CD1c-positive myeloid dendritic cell (primary cell): ENCODE measurements at regions not wholly inside any gene's neighbourhood (a gene's known extent, or its start where the extent isn't known, plus 50 kb on each side); places are given as distances from the start of the nearest gene placed in this dataset.
"Not testable (repeated sequence)": the region's sequence is repeated elsewhere in the genome, so short reads cannot be mapped to it uniquely, and the experiment has no call there.

ENCODE experiments used
- DNase-seq: peaks from one replicate; pipeline ENCODE4 v3.0.0-alpha.2; 2016; ENCODE audit errors: extremely low spot score

DNA sequence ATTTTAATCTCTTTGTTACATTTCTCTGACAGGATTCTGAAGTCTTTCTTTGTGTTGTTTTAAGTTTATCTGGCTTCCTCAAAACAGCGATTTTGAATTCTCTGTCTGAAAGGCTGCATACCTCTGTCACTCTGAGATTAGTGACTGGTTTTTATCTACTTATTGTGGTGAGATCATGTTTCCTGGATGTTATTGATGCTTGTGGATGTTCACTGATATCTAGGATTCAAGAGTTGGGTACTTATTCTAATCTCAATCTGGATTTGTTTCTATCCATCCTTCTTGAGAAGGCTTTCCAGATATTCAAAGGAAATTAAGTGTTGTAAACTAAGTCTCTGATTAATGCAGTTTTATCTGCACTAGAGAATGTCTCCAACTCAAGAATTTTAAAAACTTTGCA, 1076.1 kb upstream of the ADGRB3 start:
- no peak for DNase-seq

DNA sequence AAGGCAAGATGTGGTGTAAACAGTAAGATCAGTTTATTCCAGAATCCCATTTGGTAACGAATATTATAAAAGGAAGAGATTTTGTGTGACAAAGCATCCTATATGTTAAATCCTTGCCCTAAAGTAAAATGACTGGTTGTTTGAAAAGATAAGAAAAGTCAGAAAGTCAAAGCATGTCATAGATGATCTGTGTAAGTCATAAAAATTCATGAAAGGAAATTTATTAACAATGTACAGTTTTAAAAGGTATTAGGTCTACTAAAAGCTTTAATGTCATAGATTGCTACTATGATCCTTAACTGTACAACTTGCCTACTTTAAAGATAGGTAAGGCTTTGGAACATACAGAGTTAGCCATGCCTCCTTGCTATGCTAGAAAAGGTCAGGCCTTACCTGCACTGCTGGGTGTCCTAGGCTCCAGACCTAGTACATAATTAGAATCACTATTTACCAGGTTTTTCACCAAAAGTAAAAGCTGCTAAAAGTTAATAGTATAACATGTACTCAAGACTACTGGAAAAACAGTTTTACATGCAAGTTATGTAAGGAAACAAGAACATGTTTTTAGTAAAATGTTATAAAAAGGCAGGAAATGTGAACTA, 1090.1 kb upstream of the ADGRB3 start:
- no peak for DNase-seq

DNA sequence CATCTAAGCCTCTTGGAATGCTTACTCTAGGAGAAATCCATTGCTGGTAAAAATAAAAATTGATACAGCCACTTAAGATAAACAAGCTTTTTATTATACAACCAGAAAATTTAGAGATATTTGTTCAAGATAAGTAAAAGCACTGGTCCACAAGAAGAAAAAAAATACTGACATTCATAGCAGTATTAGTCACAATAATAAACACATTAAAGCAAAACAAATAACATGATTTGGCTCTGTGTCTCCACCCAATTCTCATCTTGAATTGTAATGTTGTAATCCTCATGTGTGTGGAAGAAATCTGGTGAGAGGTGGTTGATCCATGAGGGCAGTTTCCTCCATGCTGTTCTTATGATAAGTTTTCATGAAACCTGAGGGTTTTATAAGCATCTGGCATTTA, 1093.5 kb upstream of the ADGRB3 start:
- DNase-seq, result no peak

DNA sequence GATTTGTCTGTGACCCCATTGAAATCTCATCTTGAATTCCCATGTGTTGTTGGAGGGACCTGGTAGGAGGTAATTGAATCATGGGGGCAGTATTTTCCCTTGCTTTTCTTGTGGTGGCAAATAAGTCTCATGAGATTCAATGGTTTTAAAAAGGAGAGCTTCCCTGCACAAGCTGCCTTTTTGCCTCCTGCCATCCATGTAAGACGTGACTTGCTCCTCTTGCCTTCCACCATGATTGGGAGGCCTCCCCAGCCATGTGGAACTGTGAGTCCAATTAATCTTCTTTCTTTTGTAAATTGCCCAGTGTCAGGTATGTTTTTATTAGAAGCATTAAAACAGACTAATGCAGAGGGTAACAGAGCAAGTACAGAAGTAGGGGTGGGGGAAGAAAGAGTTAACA, 1097.0 kb upstream of the ADGRB3 start:
- no peak for DNase-seq

DNA sequence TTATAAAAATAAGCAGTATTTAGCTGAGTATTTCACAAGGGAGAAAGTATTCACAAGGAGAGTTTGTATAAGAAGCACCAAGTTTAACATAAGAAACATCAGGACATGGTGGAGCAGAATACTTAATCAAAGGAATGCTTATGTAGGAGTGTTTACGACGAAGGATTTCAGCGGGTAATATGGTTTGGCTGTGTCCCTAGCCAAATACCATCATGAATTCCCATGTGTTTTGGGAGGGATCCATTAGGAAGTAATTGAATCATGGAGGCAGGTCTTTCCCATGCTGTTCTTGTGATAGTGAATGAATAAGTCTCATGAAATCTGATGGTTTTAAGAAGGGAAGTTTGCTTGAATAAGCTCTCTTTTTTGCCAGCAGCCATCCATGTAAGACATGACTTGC, 1099.1 kb upstream of the ADGRB3 start:
- DNase-seq, result no peak

DNA sequence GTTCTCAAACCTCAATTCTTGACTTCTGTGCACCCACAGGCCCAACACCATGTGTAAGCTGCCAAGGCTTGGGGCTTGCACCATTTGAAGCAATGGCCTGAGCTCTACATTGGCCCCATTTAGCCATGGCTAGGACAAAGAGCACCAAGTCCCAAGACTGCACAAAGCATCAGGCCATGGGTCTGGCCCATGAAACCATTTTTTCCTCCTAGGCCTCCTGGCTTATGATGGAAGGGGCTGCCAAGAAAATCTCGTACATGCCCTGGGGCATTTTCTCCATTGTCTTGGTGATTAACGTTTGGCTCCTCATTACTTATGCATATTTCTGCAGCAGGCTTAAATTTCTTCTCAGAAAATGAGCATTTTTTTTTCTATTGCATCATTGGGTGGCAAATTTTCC, 1128.7 kb upstream of the ADGRB3 start:
- no peak for DNase-seq

DNA sequence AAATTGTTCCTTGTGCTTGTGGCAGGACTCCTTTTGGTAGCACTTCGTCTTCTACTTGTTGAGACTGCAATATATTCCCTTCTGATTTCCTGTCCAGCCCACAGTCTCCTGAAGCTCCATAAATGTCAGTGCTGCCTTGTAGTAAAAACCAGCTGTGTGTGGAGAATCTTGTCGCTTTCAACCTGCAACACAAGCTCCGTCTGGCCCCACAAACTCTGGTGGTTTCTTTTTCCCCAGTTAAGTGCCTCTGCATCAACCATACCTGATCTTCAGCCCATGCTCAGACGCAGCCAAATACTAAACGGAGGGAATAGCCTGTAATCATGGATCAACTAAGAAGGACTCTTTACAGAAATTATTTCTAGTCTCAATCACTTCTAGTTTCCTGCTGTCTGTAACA, 1133.3 kb upstream of the ADGRB3 start:
- no peak for DNase-seq

DNA sequence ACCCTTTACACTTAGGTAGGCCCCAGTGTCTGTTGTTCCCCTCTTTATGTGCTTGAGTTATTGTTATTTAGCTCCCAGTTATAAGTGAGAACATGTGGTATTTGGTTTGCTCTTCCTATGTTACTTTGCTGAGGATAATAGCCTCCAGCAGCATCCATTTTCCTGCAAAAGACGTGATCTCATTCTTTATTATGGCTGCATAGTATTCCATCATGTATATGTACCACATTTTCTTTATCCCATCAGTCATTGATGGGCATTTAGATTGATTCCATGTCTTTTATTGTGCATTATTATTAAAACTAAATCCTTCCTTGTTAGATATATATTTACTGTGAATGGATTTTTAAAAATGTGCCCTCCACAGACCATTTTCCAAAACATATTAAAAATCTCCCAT, 1137.3 kb upstream of the ADGRB3 start:
- DNase-seq, result no peak

DNA sequence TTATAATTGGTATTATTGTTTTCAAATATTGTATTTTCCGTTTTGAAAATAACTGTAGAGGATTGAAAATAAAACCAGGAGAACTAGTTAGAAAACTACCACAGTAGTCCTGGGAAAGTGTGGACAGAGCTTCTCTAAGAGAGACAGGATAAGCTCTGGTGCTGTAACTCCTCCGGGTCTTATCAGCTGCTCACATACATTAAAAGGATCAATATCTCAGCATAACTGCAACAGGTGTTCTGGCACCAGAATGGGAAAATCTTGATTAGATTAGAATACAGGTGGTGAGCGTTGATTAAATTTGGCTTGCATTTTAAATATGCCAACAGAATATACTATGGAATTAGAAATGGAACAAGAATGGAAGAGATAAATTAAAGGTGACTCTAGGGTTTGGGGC, 1138.9 kb upstream of the ADGRB3 start:
- DNase-seq, result no peak

DNA sequence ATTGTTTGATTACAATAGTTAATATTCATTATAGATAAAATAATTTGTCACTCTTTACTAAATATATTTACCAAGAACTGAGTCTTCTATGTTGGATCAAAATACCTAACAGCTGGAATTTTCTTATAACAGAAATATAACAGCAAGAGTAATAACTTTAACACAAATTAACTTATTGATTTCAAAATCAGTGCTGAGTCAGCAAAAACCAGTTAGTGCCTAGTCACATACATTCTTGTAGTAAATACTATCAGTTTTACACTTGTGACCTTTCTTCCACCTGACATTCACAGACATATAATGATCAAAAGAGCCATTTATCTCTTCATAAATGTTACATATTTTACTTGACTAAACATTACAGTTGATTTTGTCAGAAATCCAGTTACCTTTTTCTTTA, 1141.4 kb upstream of the ADGRB3 start:
- DNase-seq, result no peak

DNA sequence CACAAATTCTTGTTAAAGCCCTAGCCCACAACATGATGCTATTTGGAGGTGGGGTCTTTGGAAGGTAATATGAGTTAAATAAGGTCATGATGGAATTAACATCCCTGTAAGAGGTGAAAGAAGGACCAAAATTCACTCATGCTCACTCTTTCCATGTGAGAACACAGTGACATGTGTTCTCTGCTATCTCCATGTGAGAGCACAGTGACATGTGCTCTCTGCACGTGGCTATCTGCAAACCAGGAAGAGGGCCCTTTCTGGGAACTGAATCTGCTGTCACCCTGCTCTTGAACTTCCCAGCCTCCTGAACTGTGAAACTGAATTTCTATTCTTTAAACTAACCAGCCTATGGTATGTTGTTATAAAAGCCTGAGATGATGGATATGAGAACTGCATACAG, 1159.4 kb upstream of the ADGRB3 start:
- no peak for DNase-seq

DNA sequence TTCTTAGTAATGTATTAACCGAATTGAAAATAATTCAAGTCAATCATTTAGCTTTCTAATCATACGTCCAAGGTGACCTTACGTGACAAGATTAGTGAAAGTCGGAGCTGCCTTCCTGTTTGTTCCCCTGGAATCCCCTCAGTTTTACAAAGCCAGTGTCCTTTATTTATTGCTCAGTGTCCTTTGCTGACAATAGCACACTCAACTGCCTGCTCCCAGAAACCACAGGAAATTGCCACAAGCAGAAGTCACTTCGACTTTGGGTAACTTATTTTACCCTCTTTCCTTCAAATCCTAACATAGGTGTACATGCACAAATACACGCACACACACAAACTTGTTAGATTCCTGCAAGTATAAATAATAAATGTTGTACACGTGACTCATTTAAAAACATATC, 1167.7 kb upstream of the ADGRB3 start:
- DNase-seq, result no peak

DNA sequence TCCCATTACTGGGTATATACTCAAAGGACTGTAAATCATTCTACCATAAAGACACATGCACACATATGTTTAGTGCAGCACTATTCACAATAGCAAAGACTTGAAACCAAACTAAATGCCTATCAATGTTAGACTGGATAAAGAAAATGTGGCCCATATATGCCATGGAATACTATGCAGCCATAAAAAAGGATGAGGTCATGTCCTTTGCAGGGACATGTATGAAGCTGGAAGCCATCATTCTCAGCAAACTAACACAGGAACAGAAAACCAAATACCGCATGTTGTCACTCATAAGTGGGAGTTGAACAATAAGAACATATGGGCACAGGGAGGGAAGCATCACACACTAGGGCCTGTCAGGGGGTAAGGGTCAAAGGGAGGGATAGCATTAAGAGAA, 1172.4 kb upstream of the ADGRB3 start:
- DNase-seq, result not testable (repeated sequence)

DNA sequence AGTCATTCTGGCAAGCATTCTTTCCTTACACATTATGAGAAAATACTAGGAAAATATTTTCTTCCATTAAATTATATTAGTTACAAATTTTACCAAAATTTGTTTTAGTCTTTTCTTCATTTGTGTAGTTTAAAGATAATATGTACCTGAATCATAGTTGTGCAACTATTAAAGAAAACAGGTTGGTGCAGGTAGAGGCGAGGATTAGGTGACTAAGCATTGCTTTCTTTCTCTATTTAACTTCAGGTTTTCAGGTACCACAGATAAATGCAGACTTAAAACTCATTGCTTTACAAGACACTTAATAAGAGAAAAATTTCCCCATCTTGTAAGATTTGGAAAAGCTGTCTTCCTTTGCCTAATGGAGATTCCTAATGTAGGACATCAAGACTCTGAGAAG, 1175.5 kb upstream of the ADGRB3 start:
- DNase-seq, result no peak

DNA sequence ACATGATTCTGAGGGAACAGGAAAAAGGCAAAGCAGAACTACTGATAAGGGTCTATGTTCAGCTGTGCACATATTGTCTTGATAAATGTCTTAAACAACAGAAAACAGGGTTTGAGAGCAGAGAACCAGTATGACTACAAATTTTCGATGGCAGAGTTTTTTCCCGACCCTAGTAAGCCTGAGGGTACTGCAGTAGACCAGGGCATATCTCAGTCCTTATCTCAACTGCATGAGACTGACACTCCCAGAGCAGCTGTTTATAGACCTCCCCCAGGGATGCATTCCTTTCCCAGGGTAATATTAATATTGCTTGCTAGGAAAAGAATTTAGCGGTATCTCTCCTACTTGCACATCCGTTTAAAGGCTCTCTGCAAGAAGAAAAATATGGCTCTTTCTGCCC, 1176.8 kb upstream of the ADGRB3 start:
- no peak for DNase-seq

DNA sequence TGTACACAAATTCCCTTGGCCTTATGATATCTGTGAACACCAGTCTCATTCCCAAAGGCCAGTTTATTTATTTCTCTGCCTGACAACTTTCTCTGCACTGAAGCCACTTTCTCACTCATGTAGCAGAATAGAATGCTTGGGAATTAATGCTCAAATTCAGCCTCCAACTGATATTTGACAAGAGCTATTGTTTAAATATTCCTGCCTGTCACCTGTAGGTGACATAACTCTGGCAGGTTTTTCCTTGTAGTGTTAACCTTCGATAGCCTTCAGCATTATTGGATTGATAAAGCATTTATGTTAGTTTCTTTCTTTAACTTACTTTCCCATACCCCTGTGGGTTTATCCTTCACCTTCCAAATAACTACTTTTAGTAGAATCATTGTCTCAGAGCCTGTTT, 1183.2 kb upstream of the ADGRB3 start:
- no peak for DNase-seq

DNA sequence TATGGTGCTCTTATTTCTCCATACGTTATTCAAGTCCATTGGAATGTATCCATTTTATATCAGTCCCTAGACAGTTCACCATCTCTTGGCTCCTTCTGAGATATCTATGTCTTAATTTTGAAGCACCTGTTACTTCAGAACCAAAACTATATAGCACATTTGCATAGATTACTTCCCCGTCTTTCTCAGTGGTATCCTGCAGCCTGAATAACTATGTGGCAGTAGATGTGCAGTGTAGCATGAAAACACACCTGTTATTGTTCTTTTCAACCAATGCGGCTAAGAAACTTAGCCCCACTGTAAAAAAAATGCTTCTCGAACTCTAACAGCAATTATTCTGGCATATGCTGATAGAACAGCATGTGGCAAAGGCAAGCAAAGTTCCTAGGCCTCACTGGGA, 1184.4 kb upstream of the ADGRB3 start:
- no peak for DNase-seq

DNA sequence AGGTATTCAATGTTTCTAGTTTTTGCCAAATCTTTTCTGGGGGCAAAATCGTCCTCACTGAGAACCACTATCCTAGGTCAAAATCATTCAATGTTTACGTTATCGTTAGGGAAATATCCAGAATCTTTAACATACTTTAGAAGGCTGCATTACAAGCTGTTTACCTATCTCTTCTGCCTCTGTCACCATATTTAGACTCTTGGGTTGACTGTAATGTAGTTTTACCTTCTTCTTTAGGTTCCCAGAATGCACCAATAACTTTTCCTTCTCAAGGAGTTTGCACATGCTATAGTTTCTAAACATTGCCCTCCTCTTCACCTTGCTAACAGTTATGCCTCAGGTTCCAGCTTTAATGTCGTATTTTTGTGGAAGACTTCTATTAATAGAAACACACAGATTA, 1185.5 kb upstream of the ADGRB3 start:
- no peak for DNase-seq

DNA sequence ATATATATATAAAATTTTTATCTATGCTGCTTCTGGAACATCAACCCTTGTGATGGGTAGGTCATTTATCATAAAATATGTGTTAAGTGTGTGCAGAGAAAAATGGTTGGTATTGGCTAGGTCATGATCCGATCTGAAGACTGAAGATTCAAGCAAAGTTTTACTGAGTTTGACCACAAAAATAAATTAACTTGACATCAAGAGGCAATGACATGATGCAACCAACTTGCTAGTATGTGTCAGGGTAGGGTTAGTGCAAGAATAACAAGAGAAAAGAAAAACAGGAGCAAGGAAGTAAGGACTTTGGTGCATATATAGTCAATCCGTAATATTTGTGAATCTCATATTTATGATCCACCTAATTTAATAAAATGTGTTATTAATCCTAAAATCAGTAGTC, 1202.0 kb upstream of the ADGRB3 start:
- no peak for DNase-seq

DNA sequence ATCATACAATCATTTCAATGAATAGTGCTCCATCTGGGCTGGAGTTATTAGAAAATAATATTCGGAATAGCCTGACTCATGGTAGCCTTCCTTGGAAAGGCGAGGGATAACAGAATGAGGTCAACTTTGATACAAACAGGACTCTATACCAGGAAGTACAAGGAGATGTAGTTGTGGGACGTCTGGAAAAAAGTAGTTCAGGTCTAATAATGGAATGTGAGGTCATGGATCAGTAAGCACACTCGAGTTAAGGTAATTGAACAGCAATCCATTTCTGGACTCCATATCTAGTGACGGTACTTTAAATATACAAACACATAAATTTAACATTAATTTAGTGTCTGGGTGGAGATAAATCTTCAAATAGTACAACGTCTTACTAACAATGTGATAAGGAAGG, 1204.0 kb upstream of the ADGRB3 start:
- no peak for DNase-seq

DNA sequence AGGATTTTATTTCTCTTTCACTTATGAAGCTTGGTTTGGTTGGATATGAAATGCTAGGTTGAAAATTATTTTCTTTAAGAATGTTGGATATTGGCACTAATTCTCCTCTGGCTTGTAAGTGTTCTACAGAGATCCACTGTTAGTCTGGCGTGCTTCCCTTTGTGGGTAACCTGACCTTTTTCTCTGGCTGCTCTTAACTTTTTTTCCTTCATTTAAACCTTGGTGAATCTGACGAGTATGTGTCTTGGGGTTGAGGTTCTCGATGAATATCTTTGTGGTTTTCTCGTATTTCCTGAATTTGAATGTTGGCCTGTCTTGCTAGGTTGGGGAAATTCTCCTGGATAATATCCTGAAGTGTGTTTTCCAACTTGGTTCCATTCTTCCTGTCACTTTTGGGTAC, 1208.4 kb upstream of the ADGRB3 start:
- DNase-seq, result not testable (repeated sequence)

DNA sequence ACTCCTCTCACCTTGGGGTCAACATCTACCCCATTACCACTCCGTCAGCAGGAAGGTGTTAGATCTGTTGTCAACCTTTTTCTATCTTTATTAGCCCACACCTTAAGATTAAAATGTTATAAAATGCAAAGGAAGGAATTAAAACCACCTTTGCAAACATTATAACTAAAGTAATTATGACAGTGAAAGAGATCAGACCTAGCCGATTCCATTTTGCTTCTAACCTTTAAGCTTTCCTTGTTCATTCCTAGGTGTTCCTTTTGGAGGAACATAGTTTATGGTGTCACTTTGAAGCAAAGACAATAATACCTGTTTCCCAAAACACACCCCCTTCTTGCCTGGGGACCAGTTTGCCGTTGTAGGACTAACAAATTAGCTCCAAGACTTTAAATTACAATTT, 1223.0 kb upstream of the ADGRB3 start:
- DNase-seq, result no peak

DNA sequence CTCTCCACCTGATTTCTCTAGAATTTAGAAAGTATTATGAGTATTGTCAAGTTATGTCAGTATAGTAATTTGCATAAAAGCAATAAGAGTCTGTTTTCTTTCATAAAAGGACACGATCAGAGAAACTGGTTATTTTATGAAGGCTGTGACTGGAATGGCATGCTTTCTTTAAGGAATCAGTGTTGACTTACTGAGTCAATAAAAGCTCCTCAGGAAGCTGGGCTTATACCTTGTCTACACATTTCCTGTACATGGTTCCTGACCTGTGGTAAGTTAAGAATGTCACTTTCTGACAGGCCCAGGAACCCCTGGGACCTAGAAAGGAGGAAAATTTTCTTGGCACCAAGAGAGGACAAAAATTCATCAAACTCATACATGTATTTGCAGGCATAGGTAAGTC, 1224.0 kb upstream of the ADGRB3 start:
- no peak for DNase-seq

DNA sequence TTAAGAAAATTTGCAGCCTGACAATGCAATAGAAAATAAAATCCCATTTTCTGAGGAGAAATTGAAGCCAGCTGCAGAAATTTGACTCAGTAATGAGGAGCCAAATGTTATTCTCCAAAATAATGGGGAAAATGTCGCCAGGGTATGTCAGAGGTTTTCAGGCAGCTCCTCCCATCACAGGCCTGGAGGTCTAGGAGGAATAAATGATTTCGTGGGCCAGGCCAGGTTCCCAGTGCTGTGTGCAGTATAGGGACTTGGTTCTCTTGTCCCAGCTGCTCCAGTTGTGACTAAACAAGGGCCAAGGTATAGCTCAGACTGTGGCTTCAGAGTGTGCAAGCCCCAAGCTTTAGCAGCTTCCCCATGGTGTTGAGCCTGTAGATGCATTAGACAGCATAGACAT, 1240.8 kb upstream of the ADGRB3 start:
- no peak for DNase-seq

DNA sequence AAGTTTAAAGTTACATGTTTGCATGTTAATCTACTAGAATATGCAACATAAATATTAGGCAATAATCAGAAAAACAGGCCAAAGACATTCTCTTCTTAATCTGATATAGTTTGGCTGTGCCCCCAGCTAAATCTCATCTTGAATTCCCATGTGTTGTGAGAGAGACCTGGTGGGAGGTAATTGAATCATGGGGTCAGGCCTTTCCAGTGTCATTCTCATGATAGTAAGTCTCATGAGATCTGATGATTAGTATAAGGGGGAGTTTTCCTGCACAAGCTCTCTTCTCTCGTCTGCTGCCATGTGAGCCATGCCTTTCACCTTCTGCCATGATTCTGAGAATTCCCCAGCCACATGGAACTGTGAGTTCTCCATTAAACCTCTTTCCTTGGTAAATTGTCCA, 1241.7 kb upstream of the ADGRB3 start:
- no peak for DNase-seq
